SU-DHL-6 (cell line): ENCODE measurements at regions not wholly inside any gene's neighbourhood (a gene's known extent, or its start where the extent isn't known, plus 50 kb on each side); places are given as distances from the start of the nearest gene placed in this dataset.

Experiments used
- H2AFZ ChIP-seq: fragments of 200-600 bp; sonication (generic); 2 replicates; pipeline ENCODE4 v1.6.1; 2014; ENCODE audit warnings: low read depth, mild to moderate bottlenecking, moderate library complexity, mixed read lengths, antibody characterized with exemption, low read length; ENCODE audit not compliant: severe bottlenecking
- H3F3A ChIP-seq: fragments of 200-600 bp; shearing (Covaris generic); 2 replicates; pipeline ENCODE4 v1.6.0; 2016; ENCODE audit warnings: antibody characterized with exemption, mild to moderate bottlenecking; ENCODE audit not compliant: insufficient read depth
- H3K27ac ChIP-seq: fragments of 200-600 bp; sonication (generic); 2 replicates; pipeline ENCODE4 v1.5.1; 2016; ENCODE audit warnings: low read depth, mild to moderate bottlenecking, low read length, moderate library complexity, mixed read lengths
- H3K27me3 ChIP-seq: fragments of 200-600 bp; sonication (generic), shearing (Covaris generic); 2 replicates; pipeline ENCODE4 v1.6.0; 2014; ENCODE audit warnings: mild to moderate bottlenecking, low read length
- H3K36me3 ChIP-seq: fragments of 200-600 bp; sonication (generic); 2 replicates; pipeline ENCODE4 v1.6.1; 2014; ENCODE audit warnings: mild to moderate bottlenecking, low read length, mixed read lengths
- H3K4me2 ChIP-seq: fragments of 300-600, 200-600 bp; shearing (Covaris generic), sonication (generic); 2 replicates; pipeline ENCODE4 v1.6.0; 2014; ENCODE audit warnings: low read length, low read depth, mild to moderate bottlenecking; ENCODE audit not compliant: poor library complexity, severe bottlenecking
- H3K4me3 ChIP-seq: fragments of 200-600 bp; sonication (generic); 2 replicates; pipeline ENCODE4 v1.5.1; 2014; ENCODE audit warnings: antibody characterized with exemption, low read length, mild to moderate bottlenecking, mixed read lengths; ENCODE audit not compliant: insufficient read depth, poor library complexity, severe bottlenecking
- H3K79me2 ChIP-seq: fragments of 200-600 bp; sonication (generic); 2 replicates; pipeline ENCODE4 v1.6.1; 2014; ENCODE audit warnings: mild to moderate bottlenecking, low read length, moderate library complexity; ENCODE audit not compliant: insufficient read depth
- H3K9ac ChIP-seq: fragments of 200-600 bp; sonication (generic); 2 replicates; pipeline ENCODE4 v1.7.0; 2014; ENCODE audit warnings: mild to moderate bottlenecking, low read length
- H3K9me2 ChIP-seq: fragments of 200-600 bp; sonication (generic); replicated peaks from 2 replicates; pipeline ENCODE4 v1.6.1; 2014; ENCODE audit warnings: low read length; ENCODE audit not compliant: insufficient read depth
- H3K9me3 ChIP-seq: fragments of 200-600 bp; sonication (generic); 2 replicates; pipeline ENCODE4 v1.6.1; 2014; ENCODE audit warnings: low read length, mixed read lengths; ENCODE audit not compliant: insufficient read depth
- H4K20me1 ChIP-seq: fragments of 200-600 bp; sonication (generic); 2 replicates; pipeline ENCODE4 v1.6.1; 2014; ENCODE audit warnings: low read depth, mild to moderate bottlenecking, antibody characterized with exemption, low read length, moderate library complexity, mixed read lengths
- CTCF ChIP-seq: fragments of 200-600 bp; sonication (generic); IDR thresholded peaks from one replicate; pipeline ENCODE4 v1.5.1; 2017; ENCODE audit warnings: antibody characterized with exemption, mild to moderate bottlenecking, low read length, moderate library complexity; ENCODE audit not compliant: insufficient read depth, poor library complexity, severe bottlenecking
- EZH2phosphoT487 ChIP-seq: fragments of 200-600 bp; sonication (generic), shearing (Covaris generic); conservative IDR thresholded peaks from 2 replicates; pipeline ENCODE4 v1.6.1; 2018; ENCODE audit warnings: mild to moderate bottlenecking, antibody characterized with exemption, low read length, moderate library complexity, mixed read lengths

GRCh38 chr3:153259956-153260355 is 97.9 kb downstream of the RAP2B start:
- H2AFZ ChIP-seq: no peak overlapping the region
- no peak for TF ChIP-seq EZH2phosphoT487
- no peak for TF ChIP-seq CTCF
- no peaks in the 10 kb centered on the region for H3K9me2 ChIP-seq

DNA sequence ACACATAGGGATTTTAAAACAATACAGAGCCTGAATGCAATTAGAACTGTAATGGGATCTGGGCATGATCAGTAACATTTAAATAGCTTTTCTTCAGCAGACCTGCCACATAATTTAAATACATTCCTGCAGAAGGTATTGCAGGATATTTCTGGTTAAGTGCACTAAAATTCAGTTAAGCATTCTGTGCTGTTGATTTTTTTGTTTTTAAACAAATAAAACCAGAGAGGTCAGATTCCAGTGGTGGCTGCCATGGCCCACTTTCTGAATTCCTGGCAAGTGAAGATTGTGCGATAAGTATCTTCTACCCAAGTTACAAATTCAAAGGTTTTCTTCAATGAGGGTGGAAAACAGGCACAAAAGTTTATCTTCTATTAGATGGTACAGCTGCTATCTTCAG is 98.7 kb downstream of the RAP2B start:
- Histone ChIP-seq H3K9ac (no peak overlapping the region), H3K36me3 (no peaks in the 10 kb centered on the region), H3K27ac (no peak overlapping the region), H4K20me1 (no peaks in the 10 kb centered on the region), H3K4me3 (no peak overlapping the region), H3F3A (no peaks in the 10 kb centered on the region), H3K79me2 (no peaks in the 10 kb centered on the region), H3K9me3 (no peaks in the 10 kb centered on the region), H3K9me2 (no peaks in the 10 kb centered on the region), H3K27me3 (no peaks in the 10 kb centered on the region), H3K4me2 (no peak overlapping the region), H2AFZ (no peak overlapping the region)
- TF ChIP-seq EZH2phosphoT487 (no peak), CTCF (no peak)

More at GRCh38 chr3:153259956-153260355, 97.9 kb downstream of the RAP2B start:
- Histone ChIP-seq H3K27me3 (no peaks in the 10 kb centered on the region), H3K4me2 (no peak overlapping the region), H3K79me2 (no peaks in the 10 kb centered on the region), H3K9ac (no peak overlapping the region), H3K36me3 (no peaks in the 10 kb centered on the region), H3K9me3 (no peaks in the 10 kb centered on the region), H3K27ac (no peak overlapping the region), H4K20me1 (no peaks in the 10 kb centered on the region), H3K4me3 (no peak overlapping the region), H3F3A (no peaks in the 10 kb centered on the region)

- H3K4me2 ChIP-seq: no peak overlapping the region
These were observed 104.6 kb downstream of the RAP2B start for GRCh38 chr3:153266619-153267018.

More at GRCh38 chr3:153266619-153267018, 104.6 kb downstream of the RAP2B start:
- TF ChIP-seq CTCF (no peak), EZH2phosphoT487 (no peak)
- no peaks in the 10 kb centered on the region for H3K9me3 ChIP-seq
- H3K27ac ChIP-seq: no peak overlapping the region
- H3K9ac ChIP-seq: no peak overlapping the region
- no peak overlapping the region for H2AFZ ChIP-seq
- H3K27me3 ChIP-seq: no peaks in the 10 kb centered on the region
- H4K20me1 ChIP-seq: no peaks in the 10 kb centered on the region
- no peaks in the 10 kb centered on the region for H3K79me2 ChIP-seq
- no peaks in the 10 kb centered on the region for H3K36me3 ChIP-seq
- no peaks in the 10 kb centered on the region for H3K9me2 ChIP-seq
- H3F3A ChIP-seq: no peaks in the 10 kb centered on the region
- no peak overlapping the region for H3K4me3 ChIP-seq
